ENCODE measurements at regions not wholly inside any gene's neighbourhood (a gene's known extent, or its start where the extent isn't known, plus 50 kb on each side); places are given as distances from the start of the nearest gene placed in this dataset.

DNA sequence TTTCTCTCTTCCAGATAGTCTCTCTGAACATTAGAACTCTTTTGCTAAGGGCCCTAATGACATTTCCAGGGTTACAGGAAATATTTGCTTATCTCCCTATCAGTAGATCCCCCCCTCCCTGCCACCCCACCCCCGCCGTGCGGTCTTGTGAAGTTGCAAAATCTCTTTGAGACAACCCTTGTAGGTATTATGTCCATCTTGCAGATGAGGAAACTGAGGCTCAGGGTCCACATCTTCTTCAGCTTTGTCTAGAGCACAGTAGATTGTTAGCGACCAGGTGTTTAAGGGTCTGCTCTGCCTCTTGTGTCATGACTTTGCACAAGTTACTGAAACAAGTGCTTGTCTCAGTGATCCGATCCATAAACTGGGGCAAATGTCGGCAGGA lies 65.8 kb upstream of the GATA6 start:
- TF ChIP-seq POLR2AphosphoS5 (IDR thresholded peaks at IDR 0.05; ENCODE audit: low read depth, low read length) (no peak), POLR2A (IDR thresholded peaks at IDR 0.05; ENCODE audit: low read depth, low read length) (no peak), SPI1 (IDR thresholded peaks at IDR 0.05; ENCODE audit: low read depth, low read length) (no peak), TAF1 (IDR thresholded peaks at IDR 0.05; ENCODE audit: low read depth, low read length) (no peak), PAX5 (IDR thresholded peaks at IDR 0.05; ENCODE audit: insufficient read depth, low read length, severe bottlenecking) (no peak), POU2F2 (IDR thresholded peaks at IDR 0.05; ENCODE audit: low read depth, low read length) (no peak)
